Parathyroid adenoma (tissue), 2 donors: ENCODE measurements at regions not wholly inside any gene's neighbourhood (a gene's known extent, or its start where the extent isn't known, plus 50 kb on each side); places are given as distances from the start of the nearest gene placed in this dataset.

ENCODE experiments used
- H2AFZ ChIP-seq: fragments of 300-600 bp; sonication (generic); one replicate; pipeline ENCODE4 v1.7.0; 2017; ENCODE audit warnings: antibody characterized with exemption, mild to moderate bottlenecking
- H3K27ac ChIP-seq: fragments of 300-600 bp; sonication (generic); one replicate; pipeline ENCODE4 v1.7.0; 2017
- H3K27me3 ChIP-seq: fragments of 300-600 bp; sonication (generic); one replicate; pipeline ENCODE4 v1.7.0; 2017; ENCODE audit warnings: low read length; ENCODE audit not compliant: control insufficient read depth, insufficient read depth
- H3K36me3 ChIP-seq: fragments of 300-600 bp; sonication (generic); one replicate; pipeline ENCODE4 v1.7.0; 2017; ENCODE audit warnings: low read length; ENCODE audit not compliant: control insufficient read depth, insufficient read depth
- H3K4me1 ChIP-seq: fragments of 300-600 bp; sonication (generic); one replicate; pipeline ENCODE4 v1.7.0; 2017; ENCODE audit warnings: control low read depth
- H3K4me2 ChIP-seq: fragments of 300-600 bp; sonication (generic); one replicate; pipeline ENCODE4 v1.7.0; 2017; ENCODE audit warnings: low read length
- H3K4me3 ChIP-seq: fragments of 300-600 bp; sonication (generic); one replicate; pipeline ENCODE4 v1.7.0; 2017; ENCODE audit warnings: low read depth, low read length
- H3K79me2 ChIP-seq: fragments of 300-600 bp; sonication (generic); one replicate; pipeline ENCODE4 v1.7.0; 2017; ENCODE audit warnings: control low read depth
- H3K9ac ChIP-seq: fragments of 300-600 bp; sonication (generic); one replicate; pipeline ENCODE4 v1.7.0; 2017; ENCODE audit warnings: mild to moderate bottlenecking
- H3K9me3 ChIP-seq: fragments of 300-600 bp; sonication (generic); one replicate; pipeline ENCODE4 v1.7.0; 2017; ENCODE audit warnings: low read length; ENCODE audit not compliant: control insufficient read depth
- CTCF ChIP-seq: fragments of 300-600 bp; sonication (generic); IDR thresholded peaks from one replicate; pipeline ENCODE4 v1.7.0; 2017; ENCODE audit warnings: antibody characterized with exemption, mild to moderate bottlenecking
- donor health status: primary hyperparathyroidism.

- no peaks in the 10 kb centered on the region for H3K27me3 ChIP-seq
- no peaks in the 10 kb centered on the region for H3K79me2 ChIP-seq
- H3K27ac ChIP-seq = no peak overlapping the region
- H3K4me2 ChIP-seq = no peak overlapping the region
- H3K4me1 ChIP-seq = no peaks in the 10 kb centered on the region
- H2AFZ ChIP-seq = no peak overlapping the region
- no peak overlapping the region for H3K4me3 ChIP-seq
- no peak for TF ChIP-seq CTCF
- no peaks in the 10 kb centered on the region for H3K36me3 ChIP-seq
- H3K9ac ChIP-seq = no peak overlapping the region
- H3K9me3 ChIP-seq = no peaks in the 10 kb centered on the region
Observed at GRCh38 chr5:130251931-130252330, 347.7 kb downstream of the CHSY3 start.

GRCh38 chr5:130243641-130244040 lies 339.4 kb downstream of the CHSY3 start:
- Histone ChIP-seq H3K4me2 (no peak overlapping the region), H3K79me2 (no peaks in the 10 kb centered on the region), H3K4me3 (no peak overlapping the region), H3K27ac (no peak overlapping the region), H3K36me3 (no peaks in the 10 kb centered on the region), H3K9ac (no peak overlapping the region), H2AFZ (no peak overlapping the region), H3K27me3 (no peaks in the 10 kb centered on the region), H3K9me3 (no peaks in the 10 kb centered on the region), H3K4me1 (no peaks in the 10 kb centered on the region)
- TF ChIP-seq CTCF = no peak

GRCh38 chr5:130237721-130238120 lies 333.5 kb downstream of the CHSY3 start:
- Histone ChIP-seq H3K27me3 (no peaks in the 10 kb centered on the region), H3K9ac (no peak overlapping the region), H3K4me2 (no peak overlapping the region), H3K79me2 (no peaks in the 10 kb centered on the region), H3K9me3 (no peaks in the 10 kb centered on the region), H3K4me1 (no peaks in the 10 kb centered on the region), H3K36me3 (no peaks in the 10 kb centered on the region), H2AFZ (no peak overlapping the region), H3K27ac (no peak overlapping the region), H3K4me3 (no peak overlapping the region)
- no peak for TF ChIP-seq CTCF
